ENCODE measurements at regions not wholly inside any gene's neighbourhood (a gene's known extent, or its start where the extent isn't known, plus 50 kb on each side); places are given as distances from the start of the nearest gene placed in this dataset.

- no peak for TF ChIP-seq ELF4 (CRISPR knock-in tag; IDR thresholded peaks at IDR 0.05; ENCODE audit: low read depth)
- TF ChIP-seq HMGXB4 (CRISPR knock-in tag; IDR thresholded peaks at IDR 0.05) = no peak
- no peak for TF ChIP-seq MAX (CRISPR knock-in tag; IDR thresholded peaks at IDR 0.05)
- TF ChIP-seq CTCF (IDR thresholded peaks at IDR 0.05) = no peak
- no peak for TF ChIP-seq ARID4B (CRISPR knock-in tag; IDR thresholded peaks at IDR 0.05; ENCODE audit: borderline replicate concordance)
- TF ChIP-seq ZNF263 (CRISPR knock-in tag; IDR thresholded peaks at IDR 0.05; ENCODE audit: low read depth) = no peak
- no peak for TF ChIP-seq ZNF416 (CRISPR knock-in tag; IDR thresholded peaks at IDR 0.05)
- no peak for TF ChIP-seq ZNF532 (CRISPR knock-in tag; IDR thresholded peaks at IDR 0.05; ENCODE audit: borderline replicate concordance)
Observed at GRCh38 chr4:125464146-125464545, 149.4 kb downstream of the FAT4 start.
